Epithelial cell of proximal tubule (primary cell): ENCODE measurements at regions not wholly inside any gene's neighbourhood (a gene's known extent, or its start where the extent isn't known, plus 50 kb on each side); places are given as distances from the start of the nearest gene placed in this dataset.
"Not testable (repeated sequence)": the region's sequence is repeated elsewhere in the genome, so short reads cannot be mapped to it uniquely, and the experiment has no call there.

Experiments
- DNase-seq: peaks from one replicate; pipeline ENCODE4 v3.0.0-alpha.2; 2011; ENCODE audit warnings: low read depth
- H3K4me3 ChIP-seq: 2 replicates; pipeline ENCODE4 v1.5.1; 2011; ENCODE audit warnings: low read depth, mild to moderate bottlenecking, low read length
- CTCF ChIP-seq: conservative IDR thresholded peaks from 2 replicates; pipeline ENCODE4 v1.5.1; 2012; ENCODE audit warnings: low read depth, mild to moderate bottlenecking, low read length

GRCh38 chr6:168938546-168938945 is 315.1 kb downstream of the THBS2 start:
- DNase-seq: no peak
- TF ChIP-seq CTCF: no peak
- no peak overlapping the region for H3K4me3 ChIP-seq

GRCh38 chr6:168937054-168937453 is 316.6 kb downstream of the THBS2 start:
- DNase-seq: no peak
- no peak overlapping the region for H3K4me3 ChIP-seq
- TF ChIP-seq CTCF: no peak

DNA sequence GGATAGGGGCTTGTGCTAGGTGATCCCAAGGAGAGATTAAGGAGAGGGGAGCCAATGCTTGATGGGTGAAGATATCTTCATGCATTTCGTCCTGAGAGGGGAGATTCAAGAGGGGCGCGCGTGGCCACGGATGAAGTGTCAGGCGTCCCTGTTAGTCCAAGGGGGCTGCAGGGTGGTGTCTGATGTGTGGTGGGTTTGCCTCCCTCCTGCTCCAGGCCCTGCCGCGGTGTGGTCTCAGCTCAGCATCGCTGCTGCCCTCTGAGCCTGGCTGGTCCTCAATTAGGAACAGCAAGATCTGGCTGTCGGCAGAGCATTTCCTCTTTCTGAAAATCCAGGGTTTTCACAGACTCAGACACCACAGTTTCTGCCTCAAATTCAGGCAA is 318.0 kb downstream of the THBS2 start:
- TF ChIP-seq CTCF: no peak
- DNase-seq: no peak
- no peak overlapping the region for H3K4me3 ChIP-seq

DNA sequence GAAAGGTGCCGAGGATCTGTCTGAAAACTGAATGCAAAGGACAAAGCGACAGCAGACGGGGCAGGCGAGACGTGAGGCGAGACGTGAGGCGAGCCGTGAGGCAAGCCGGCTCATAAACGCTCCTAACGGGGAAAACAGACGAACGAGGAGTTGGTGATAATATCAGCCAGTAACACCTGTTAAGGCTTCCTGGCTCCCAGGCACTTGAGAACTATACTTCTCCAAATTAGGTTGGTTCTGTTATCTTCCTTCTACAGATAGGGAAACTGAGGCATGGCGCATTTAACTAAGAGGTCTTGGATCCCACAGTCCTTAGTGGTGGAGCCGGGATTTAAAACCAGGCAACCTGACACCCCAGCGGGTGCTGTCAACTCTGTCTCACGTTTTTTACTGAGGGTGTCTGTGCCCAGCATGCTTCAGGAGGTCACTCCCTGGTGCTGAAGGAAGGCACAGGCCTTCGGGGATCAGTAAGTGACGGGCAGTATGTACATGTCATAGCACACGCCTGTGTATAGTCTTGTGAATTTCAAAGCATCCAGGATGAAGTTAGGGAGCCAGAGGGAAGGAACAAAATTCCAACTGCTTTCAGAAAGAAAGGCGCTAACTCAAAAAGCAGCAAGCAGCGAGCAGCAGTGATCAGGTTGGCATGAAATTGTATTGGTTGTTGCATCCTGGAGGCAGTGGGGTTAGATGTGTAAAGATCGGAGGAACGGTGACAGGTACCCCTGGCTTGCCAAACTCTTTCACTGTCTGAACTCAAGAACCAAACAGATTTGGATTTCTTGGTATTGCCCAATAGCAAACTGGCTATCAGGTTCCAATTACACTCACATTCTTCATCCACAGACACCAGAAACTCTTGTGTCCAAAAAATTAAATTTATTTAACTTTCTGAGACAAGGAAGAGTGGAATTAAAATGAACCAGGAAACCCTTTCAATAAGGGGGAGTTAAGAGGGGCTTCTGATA is 318.7 kb downstream of the THBS2 start:
- H3K4me3 ChIP-seq: no peak overlapping the region
- TF ChIP-seq CTCF: no peak
- DNase-seq: no peak

- not testable (repeated sequence) for DNase-seq, H3K4me3 ChIP-seq
These were observed 321.5 kb downstream of the THBS2 start for GRCh38 chr6:168932171-168932570.

- DNase-seq, H3K4me3 ChIP-seq: not testable (repeated sequence)
These were observed 322.6 kb downstream of the THBS2 start for GRCh38 chr6:168931072-168931471.

- no peak overlapping the region for H3K4me3 ChIP-seq
- no peak for DNase-seq
- no peak for TF ChIP-seq CTCF
These were observed 323.7 kb downstream of the THBS2 start for GRCh38 chr6:168929871-168930450.

DNA sequence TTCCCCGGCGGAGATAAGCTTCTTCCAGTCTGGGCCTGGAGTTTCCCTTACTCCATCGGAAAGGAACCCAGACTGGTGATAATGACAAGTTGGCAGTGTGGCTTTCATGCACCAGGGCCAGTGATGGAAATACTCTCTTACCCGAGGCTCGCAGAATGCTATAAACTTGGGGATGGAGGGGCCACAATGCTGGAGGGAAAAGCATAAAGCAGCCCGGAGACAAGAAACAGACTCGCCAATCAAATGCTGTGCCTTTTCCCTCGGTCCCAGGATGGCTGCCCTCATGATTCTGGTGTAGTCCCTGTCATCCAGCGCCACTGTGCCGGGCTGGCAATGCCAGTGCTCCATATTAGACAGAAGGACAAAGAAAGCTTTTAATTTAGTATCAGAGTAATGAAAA is 325.6 kb downstream of the THBS2 start:
- no peak overlapping the region for H3K4me3 ChIP-seq
- no peak for TF ChIP-seq CTCF
- DNase-seq: no peak
